Heart left ventricle (tissue), 13 donors: ENCODE measurements at regions not wholly inside any gene's neighbourhood (a gene's known extent, or its start where the extent isn't known, plus 50 kb on each side); places are given as distances from the start of the nearest gene placed in this dataset.

Experiments used
- POLR2A ChIP-seq, 2 donors: fragments of 450-650 bp; IDR thresholded peaks; one replicate each; pipeline ENCODE4 v1.6.1; 2017; ENCODE audit warnings: antibody characterized with exemption in 2 of 2, mild to moderate bottlenecking in 2 of 2, moderate library complexity in 2 of 2
- TF ChIP-seq, protein P1 (sequence below), 12 donors: fragments of 200-600 bp; sonication (generic) in 4 of 12; IDR thresholded peaks; one replicate each; pipeline versions ENCODE4 v1.5.0 to v1.8.0; 2018 to 2022; ENCODE audit warnings: antibody characterized with exemption in 12 of 12, mild to moderate bottlenecking in 5 of 12
- donor health status: ischemic (EF 13 %, LVEDD 7.1; RV severe dilation, severe dysfunction).
- donor health status: DM: no; HTN: yes; CAD: no.
- donor health status: DM: no; HTN: no; CAD: no.
- donor health status: ischemic (EF 25% LVEDD 6.9; RV normal size, moderate dysfunction).
- donor health status: ischemic (EF 25% LVEDD 5.7; RV mildly dilated, moderate dysfunction).
- donor health status: ischemic (EF 35%, LVEDD 5.7; RV mildly dilated, moderate dysfunction).
- donor health status: nonischemic (EF 11% LVEDD 7.7; RV severe dilation, severe dysfunction).
- donor health status: DM: yes; HTN: yes; CAD: no.
- donor health status: PGD.
- donor health status: ischemic (EF 29% LVEDD 5.4; RV normal size, mild dysfunction).
- donor health status: nonischemic (EF 23%, LVEDD 6.1; RV moderate dilation, normal function).

DNA sequence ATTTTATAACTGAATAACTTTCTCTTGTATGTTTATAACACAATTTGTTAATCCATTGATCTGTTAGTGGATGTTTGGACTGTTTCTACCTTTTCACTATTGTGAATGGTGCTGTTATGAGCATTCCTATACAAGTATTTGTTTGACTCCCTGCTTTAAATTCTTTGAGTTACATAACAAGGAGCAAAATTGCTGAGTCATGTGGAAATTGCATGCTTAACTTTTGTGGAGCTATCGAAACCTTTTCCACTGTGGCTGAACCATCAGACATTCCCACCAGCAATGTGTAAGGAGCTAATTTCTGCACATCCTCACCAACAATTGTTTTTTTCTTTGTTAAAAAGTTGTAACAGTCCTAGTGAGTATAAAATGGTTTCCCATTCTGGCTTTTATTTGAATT lies 415.5 kb downstream of the CBLN2 start:
- TF ChIP-seq, protein P1, sequence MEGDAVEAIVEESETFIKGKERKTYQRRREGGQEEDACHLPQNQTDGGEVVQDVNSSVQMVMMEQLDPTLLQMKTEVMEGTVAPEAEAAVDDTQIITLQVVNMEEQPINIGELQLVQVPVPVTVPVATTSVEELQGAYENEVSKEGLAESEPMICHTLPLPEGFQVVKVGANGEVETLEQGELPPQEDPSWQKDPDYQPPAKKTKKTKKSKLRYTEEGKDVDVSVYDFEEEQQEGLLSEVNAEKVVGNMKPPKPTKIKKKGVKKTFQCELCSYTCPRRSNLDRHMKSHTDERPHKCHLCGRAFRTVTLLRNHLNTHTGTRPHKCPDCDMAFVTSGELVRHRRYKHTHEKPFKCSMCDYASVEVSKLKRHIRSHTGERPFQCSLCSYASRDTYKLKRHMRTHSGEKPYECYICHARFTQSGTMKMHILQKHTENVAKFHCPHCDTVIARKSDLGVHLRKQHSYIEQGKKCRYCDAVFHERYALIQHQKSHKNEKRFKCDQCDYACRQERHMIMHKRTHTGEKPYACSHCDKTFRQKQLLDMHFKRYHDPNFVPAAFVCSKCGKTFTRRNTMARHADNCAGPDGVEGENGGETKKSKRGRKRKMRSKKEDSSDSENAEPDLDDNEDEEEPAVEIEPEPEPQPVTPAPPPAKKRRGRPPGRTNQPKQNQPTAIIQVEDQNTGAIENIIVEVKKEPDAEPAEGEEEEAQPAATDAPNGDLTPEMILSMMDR (IDR thresholded peaks at IDR 0.05), result no peak
- TF ChIP-seq POLR2A (IDR thresholded peaks at IDR 0.05), result no peak
